Activated CD4-positive, alpha-beta T cell treated with anti-CD3 and anti-CD28 coated beads for 48 hours (primary cell): ENCODE measurements at regions not wholly inside any gene's neighbourhood (a gene's known extent, or its start where the extent isn't known, plus 50 kb on each side); places are given as distances from the start of the nearest gene placed in this dataset.
"Not testable (repeated sequence)": the region's sequence is repeated elsewhere in the genome, so short reads cannot be mapped to it uniquely, and the experiment has no call there.

Experiments
- DNase-seq: peaks from one replicate; pipeline ENCODE4 v3.0.0-alpha.2; 2020

DNA sequence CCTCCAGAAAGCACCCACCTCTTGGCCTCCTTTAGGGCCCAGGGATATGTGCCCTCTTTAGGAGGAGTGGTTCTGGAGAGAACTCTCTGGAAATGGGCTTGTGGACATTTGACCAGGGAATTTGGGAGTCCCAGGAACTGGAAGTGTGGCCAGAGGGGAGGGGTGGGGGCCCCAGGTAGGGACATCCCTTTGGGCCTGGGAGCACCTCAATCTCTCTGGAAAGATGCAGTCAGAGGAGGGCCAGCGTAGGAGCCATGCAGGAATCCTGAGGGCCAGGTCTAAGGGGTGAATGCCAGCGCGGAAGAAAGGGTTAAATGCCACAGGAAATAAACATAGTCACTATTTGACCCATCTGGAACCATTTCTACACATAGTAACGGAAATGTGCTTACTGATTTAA is 50.3 kb upstream of the ITGA11 start:
- no peak for DNase-seq

DNA sequence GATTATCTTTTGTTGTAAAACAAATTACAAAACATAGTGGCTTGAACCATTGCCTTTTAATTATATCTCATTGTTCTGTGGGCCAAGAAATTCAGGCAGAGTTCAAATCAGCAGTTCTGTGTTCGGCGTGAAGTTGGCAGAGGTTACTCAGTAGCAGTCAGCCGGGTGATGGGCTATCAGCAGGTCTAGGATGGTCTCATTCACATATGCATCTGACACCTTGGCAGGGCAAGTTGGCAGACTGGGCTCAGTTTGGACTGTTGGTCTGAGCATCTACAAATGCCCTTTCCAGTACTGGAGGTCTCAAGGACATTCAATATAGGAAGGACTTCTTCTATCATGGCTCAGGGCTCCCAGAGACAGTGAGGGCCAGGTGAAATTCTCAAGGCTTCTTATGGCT is 51.2 kb upstream of the ITGA11 start:
- no peak for DNase-seq

DNA sequence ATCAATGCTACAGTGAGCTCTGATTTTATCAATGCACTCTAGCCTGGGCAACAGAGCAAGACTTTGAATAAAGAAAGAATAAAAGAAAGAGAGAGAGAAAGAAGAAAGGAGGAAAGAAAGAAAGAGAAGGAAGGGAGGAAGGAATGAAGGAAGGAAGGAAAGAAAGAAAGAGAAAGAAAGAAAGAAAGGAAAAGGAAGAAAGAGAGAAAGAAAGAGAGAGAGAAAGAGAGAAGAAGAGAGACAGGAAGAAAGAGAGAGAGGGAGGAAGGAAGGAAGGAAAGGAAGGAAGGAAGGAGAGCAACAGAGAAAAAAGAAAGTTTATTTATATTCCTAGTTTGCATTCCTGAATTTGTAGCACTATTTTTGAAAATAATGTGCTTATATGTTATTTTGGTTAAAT is 52.3 kb upstream of the ITGA11 start:
- no peak for DNase-seq

DNA sequence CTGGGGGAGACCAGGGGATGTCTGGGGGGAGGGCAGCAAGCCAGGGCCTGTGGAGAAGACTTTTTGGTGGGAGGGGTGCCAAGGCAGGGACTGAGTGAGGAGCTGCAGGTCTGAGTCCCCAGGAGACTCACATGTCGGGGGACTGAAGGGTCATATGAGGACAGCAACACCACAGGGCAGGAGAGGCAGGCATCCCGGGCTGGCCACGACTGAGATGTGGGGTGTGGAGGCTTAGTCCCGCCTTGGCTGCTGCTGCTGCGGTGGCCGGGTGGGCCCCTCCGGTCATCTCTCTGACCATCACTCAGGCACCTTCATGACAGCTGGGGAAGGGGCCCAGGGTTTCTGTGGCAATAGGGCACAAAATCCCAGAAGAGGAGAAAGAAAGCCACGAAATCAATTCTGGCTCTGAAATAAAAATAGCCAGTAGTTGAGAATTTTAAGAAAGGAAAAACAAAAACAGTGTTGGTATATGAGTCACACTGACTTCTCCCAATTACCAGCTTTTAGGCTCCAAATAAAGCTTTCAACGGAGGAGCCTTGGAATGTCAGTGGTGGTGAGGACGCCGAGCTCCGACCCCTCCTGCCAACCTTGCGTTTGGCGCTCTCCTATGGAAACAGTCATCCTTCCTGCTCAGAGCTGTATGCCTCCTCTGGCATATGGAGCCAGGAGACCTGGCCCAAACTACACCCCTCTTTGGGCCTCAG is 52.9 kb upstream of the ITGA11 start:
- DNase-seq: no peak

DNA sequence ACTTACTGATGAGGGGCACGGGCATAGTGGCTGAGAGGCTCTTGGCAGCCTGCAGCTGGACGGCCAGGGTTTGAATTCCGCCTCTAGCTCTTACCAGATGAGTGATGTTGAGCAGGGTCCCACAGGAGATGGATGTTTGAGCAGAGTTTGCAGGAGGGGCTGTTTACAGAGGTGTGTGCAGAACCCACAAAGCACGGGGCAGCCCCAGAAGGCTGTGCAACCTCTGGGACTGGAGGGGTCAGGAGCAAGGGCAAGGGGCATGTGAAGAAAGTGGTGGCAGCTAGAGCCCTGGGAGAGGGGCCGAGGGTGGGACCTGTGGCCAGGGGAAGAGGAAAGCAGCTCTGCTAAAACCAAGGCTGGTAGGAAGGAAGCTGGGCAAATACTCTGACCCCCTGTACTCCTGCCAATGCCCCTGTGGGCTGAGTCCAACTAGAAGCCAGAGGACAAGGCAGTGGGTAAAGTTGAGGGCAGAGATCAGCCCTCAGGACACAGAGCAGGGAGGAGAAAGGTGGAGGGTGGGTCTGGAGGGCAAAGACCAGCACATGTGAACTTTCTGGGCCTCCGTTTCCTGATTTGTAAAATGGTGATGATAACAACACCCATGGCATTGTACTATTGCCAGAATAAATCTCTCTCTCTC is 53.9 kb upstream of the ITGA11 start:
- DNase-seq: no peak

DNA sequence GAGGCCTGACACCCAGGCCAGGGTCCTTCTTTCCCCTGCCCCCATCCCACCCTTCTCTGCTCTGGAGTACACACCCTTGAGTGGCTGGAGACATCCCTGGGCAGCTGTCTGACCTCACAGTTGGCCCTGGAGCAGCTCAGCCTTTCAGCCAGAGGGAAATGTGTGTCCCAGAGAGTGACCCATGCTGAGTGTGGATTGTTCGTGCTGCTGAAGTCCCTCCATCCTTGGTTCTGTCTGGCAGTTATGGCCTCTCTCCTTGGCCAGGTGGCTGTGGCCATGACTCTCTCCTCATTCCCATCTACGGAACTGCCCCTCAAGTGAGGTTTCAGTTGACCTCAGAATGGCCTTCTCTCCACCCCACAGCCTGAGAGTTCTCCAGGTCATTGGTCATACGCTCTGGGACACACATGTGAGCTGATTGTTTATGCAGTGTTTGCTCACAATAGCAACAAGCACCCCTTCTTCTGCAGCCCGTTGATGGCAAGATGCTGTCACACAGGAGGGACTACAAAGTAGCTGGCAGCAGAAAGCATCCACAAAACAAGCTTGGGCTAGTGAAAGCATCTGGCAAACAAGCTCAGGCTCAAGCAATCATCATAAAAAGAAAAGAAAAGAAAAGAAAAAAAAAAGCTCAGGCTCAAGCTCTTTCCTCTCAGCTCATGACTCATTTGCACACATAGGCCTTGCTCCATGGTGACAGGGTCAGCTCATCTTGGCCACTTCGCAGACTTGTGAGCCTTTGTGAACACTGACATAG is 55.3 kb upstream of the ITGA11 start:
- DNase-seq: no peak

DNA sequence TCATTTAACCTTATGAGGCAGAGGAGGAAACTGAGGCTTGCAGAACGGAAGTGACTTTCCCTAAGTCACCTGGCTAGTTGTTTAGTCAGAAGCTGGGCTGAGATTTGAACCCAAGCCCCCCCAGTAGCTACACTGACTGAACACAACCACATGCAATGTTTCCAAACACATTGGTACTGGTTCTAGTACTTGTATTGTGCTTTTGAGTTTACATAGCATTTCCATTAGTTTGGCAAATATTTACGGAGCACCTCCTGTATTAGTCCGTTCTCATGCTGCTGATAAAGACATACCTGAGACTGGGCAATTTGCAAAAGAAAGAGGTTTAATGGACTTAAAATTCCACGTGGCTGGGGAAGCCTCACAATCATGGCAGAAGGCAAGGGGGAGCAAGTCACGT is 56.3 kb upstream of the ITGA11 start:
- DNase-seq: no peak

DNA sequence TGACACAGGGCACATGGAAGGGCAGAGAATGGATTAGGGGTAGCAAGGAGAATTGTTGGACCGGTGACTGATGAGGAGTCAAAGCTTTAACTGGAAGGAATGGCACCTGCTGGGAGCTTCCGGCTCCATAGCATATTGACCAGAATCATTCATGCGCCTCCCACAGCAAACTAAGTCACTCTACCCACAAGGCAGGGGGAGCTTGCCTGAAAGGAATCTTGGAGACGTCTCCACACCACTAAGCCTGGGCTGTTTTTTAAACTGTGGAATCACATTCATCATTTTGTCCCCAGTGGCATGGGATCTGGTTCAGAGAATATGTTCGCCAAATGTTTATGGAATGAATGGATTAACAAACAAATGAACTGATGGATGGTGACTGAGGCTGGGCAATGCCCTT is 57.0 kb upstream of the ITGA11 start:
- no peak for DNase-seq

DNA sequence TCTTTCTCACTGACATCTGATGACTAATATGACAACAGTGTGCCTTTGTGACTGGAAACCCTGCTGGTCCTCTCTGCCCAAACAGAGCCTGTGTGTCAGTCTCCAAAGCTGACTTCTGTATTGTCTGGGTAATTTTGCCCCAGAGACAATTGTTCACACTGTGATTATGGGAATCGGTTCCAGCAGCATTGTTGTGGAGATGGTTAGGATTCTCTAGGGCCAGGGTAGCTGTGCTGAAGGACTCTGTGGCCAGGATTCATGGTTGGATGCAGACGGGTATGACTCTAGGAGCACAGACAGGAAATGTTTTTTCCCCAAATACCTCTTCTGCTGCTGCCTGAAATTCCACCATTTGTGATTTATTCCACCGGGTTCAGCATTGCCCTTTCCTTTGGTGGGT is 57.5 kb upstream of the ITGA11 start:
- no peak for DNase-seq

DNA sequence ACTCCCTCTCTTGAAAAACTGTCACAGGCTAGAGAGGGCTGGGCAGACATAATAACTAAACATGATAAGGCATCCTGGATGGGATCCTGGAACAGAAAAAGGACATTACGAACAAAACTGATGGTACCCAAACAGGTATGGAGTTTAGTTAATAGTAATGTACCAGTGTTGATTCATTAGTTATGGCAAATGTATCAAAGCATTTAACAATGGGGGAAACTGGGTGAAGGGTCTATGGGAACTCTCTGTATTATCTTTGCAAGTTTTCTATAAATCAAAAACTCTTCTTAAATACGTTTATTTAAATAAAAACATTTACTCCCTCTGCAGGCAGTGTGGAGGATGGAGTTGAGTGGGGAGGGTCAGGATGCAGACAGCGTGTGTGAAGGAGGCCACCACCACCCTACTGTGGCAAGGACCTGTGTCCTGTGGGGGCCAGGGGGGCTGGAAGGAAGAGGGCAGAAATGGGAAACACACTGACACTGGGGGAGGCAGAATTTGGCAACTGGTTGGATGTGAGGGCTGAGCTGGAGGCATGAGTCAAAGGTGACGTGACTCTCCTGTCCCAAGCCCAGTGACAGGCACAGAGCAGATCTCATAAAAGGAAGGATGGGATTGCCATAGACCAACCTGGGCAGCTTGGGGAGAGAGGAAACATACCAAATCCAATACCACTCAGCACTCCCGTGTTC is 59.6 kb upstream of the ITGA11 start:
- no peak for DNase-seq

DNA sequence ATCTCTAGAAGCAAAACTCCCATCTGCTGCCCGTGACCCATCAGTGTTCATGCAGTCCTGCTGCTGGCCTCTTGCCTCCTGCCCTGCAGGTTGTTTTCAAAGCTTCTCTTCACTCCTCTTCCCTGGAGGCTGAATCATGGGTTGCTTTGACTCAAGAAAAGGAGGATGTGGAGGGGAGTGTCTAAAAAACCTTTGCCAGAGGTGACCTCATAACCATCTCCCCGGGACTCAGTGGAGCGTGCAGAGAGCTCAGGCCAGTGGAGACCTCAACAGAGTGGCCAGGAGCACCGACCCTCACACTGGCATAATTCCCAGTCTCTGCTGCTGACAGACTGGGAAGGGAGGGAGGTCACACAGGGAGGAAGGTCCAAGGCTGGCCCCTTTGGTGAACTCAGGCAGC is 60.9 kb upstream of the ITGA11 start:
- no peak for DNase-seq

DNA sequence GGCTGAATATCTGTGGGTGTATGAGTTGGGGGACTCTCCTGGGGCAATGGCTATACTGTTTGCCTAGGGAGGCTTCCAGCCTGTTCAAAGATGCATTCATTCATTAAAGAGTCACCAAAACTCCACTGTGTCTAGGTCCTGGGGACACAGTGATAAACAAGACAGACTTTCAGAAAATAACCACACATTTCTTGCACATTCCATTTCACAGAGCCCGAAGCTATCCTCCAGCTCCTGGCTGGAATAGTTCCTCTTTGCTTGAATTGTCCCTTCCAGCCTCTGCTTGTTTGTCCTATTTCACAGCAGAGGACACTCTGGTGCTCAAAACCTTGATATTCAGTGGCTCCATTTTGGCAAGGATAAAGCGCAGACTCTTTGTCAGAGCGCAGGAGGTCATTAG is 61.7 kb upstream of the ITGA11 start:
- no peak for DNase-seq

DNA sequence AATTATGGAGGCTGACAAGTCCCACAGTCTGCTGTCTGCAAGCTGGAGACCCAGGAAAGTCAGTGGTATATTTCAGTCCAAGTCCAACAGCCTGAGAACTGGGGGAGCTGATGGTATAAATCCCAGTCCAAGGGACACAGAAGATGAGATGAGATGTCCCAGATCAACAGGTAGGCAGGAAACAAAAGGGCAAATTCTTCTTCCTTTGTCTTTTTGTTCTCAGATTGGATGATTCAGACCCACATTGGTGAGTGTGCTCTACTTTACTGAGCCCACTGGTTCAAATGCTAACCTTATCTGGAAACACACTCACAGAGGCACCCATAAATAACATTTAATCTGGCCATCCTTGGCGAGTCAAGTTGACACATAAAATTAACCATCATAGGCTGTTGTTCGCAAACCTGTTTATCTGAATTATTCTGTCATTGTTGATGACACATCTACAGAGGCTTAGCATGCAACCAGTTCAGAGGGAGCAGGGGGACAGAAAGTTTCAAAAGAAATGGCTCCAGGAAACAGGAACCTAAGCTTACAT is 62.7 kb upstream of the ITGA11 start:
- no peak for DNase-seq

DNA sequence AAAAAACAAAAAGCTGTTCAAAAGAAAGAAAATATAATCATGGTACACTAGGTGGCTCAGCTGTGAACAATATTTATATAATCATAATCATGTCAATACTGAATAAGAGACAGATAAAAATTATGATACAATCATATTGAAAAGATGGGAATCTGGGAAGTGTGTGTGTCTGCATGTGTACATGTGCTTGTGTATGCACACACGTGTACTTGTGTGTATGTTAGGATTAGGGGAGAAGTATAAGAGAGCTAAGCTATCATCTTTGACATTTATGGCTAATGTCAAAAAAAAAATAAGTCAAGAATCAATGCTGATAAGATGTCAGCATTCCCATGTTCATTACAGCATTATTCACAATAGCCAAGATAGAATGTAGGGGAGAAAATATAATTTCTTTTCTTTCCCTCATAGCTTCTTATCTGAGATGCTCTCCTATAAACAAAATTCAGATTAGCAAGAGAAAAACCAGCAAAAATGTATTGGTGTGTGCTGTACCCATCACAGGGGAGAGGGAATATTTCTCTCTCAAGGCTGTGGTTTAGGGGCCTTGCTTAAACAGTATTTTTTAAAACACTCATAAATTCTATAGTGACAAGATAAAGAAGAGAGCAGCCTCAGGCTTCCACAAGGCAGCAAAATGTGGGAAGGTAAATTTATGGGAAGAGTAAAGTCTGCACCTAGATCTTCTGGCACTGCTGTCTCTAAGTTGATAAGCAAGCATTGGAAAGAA is 63.4 kb upstream of the ITGA11 start:
- DNase-seq: no peak

DNA sequence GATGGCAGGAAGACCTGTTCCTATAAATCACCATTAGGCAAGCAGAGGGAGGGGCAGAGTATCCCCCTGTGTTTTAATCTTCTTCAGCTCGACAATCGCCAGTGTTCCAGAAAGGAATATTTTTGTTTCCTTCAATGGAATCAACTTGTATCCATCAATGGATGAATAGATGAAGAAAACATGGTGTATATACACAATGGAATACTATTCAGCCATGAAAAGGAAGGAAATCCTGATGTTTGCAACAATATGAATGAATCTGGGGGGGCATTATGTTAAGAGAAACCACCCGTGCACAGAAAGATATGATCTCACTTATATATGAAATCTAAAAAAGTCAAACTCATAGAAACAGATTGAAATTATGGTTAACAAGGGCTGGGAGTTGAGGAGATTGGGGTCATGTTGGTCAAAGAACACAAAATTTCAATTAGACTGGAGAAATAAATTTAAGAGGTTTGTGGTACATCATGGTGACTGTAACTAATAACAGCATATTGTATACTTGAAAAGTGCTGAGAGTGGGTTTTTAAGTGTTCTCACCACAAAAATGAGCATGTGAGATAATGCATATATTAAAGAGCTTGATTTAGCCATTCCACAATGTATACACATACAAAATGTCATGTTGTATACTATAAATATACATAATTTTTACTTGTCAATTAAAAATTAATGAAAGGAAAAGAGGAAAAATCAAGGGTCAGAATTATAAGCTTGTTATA is 64.2 kb upstream of the ITGA11 start:
- DNase-seq: no peak

DNA sequence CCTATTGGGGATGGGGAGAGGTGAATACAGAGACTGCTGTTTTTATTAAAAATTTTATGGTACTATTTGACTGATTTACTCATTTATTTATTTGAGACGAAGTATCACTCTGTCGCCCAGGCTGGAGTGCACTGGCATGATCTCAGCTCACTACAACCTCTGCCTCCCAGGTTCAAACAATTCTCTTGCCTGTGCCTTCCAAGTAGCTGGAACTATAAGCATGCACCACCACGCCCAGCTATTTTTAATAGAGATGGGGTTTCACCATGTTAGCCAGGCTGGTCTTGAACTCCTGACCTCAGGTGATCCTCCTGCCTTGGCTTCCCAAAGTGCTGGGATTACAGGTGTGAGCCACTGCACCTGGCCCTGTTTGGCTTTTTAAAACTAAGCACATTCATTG is 64.8 kb upstream of the ITGA11 start:
- not testable (repeated sequence) for DNase-seq

DNA sequence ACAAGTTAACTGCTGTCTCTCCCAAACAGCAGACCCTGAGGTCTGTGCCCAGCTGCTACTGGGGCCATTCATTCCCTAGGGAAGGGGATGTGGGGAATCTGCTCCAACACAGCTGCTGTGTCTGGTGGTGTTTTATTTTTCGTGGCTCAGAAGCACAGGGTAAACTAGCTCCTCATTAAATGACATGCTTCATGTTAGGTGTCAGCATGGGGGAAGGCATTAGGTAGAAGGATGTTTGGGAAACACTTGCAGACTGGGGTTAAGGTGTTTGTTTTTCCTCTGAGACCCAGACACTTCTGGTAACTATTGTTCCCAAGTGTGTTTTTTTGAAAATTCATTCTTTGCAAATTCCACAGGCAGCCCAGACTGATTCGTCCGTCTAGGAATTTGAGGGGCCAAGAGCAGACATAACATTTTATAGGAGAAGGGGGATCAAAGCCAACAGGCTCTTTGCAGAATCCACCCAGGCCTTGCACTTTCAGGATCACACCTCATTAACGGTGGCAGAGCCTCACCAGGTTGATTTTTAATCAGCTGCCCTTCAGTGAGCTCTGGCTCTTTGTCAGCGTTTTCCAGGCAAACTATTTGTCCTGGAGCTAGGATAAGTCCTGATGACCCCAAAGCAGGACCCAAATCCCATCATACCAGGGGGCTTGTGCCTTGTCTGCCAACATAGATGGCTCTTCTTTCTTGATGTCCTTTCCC is 65.4 kb upstream of the ITGA11 start:
- DNase-seq: no peak

DNA sequence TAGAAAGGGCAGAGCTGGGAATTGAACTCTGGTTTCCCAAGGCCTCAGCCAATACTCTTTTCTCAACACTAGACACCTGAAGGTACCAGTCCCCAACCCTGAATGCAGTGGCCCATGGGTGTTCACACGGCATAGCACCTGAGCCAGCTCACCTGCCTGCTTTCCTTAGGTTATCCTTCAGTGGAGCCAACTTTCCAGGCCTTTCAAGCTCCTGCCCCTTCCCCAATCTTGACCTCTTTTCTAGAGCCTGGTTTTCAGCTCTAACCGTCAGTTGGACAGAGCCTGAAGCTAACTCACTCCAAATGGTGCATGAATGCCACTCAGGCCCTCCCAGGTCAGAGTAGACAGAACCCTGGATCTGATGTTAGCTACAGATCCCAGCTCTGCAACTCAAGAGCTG is 66.1 kb upstream of the ITGA11 start:
- DNase-seq: no peak

DNA sequence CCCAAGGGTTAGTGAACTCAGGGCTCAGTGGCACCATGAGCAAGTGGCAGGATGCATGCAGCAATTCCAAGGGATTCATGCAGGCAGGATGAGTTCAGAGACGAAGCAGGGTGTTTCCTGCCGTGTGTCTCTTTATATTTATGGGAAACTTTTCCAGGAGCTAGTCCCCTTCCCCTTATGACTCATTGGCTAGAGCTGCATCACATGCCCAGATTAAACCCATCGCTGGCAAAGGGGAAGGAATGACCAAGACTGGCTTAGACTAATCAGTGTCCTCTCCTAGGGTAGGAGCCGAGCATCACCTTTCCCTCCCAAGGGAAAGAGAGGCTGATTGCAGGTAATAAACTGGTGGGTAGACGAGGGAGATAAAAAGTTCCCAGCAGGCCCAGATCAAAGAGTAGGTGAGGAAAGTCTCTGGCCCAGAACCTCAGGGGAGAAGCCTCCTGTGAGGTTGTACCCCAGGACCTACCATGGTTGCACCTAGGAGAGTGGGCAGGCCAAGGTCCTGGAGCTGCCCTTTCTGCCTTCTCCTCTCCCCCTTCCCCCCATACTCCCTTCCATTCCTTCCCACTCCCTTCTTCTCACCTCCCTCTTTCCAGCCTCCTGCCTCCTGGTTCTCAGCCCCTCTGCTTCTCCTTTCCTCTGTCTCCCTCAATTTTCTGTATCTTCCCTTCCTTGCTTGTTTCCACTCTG is 67.8 kb upstream of the ITGA11 start:
- DNase-seq: no peak

DNA sequence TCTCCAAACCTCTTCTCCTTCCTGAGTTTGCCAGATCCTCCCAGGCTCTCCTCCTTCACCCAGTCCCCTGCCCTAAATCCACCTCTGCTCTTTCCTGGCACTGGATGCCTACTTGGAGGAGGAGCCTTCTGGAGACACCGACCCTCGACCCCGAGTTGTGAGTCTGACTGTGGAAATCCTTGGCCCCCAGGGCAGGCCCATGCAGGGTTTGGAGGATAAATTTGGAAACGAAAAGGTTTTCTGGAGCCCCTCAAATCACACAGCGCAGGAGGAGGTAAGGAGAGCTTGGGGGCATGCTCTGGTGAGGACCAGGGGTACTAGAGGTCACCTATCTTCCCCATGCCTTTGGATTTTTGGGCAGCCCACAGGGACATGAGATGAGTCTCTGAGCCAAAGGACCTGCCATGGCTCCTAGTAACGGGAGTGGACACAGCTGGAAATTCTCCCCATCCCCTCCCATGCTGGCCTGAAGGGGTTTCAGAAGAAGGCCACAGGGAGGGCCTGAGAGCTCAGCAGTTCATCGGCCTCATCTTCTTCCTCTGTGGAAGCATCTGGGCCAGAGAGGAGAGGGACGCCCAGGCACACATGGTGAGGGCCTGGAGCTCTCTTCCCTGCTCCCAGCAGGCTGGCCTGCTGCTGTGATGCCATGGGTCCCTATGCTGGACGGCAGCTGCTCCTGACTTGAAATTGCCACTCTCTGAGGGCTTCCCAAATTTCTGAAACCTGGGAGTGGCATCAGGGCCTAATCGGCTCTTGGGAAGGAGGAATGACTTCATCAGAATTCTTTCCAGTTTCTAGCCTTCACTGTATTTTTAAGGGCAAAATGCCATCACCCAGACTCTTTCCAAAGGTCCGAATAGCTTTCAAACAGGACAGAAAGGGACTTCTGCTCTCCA is 68.6 kb upstream of the ITGA11 start:
- DNase-seq: no peak
